ENCODE measurements at regions not wholly inside any gene's neighbourhood (a gene's known extent, or its start where the extent isn't known, plus 50 kb on each side); places are given as distances from the start of the nearest gene placed in this dataset.

DNA sequence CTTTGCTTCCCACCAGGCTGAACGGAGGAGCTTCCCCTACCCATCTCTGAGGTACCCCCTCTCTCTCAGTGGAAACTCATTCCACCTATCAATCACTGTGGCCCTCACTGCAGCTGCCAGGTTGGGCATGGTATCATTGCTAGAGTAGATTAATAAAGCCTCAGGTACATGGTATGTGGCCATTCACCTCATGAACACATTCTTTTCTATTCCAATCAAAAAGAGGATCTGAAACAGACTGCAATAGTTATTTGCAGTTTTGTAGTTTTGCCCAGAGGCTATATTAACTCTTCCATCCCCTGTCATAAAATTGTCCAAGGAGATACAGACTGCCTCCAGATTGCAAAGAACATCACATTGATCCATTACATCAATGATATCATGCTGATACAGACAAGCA lies 85.8 kb upstream of the MVB12B start:
- TF ChIP-seq EZH2 (IDR thresholded peaks at IDR 0.05), result no peak
- no peak for TF ChIP-seq POLR2AphosphoS5 (IDR thresholded peaks at IDR 0.05; ENCODE audit: borderline replicate concordance, low read depth, low read length)

All from SK-N-MC (cell line).